Mesothelial cell of epicardium (in vitro differentiated cells): ENCODE measurements at regions not wholly inside any gene's neighbourhood (a gene's known extent, or its start where the extent isn't known, plus 50 kb on each side); places are given as distances from the start of the nearest gene placed in this dataset.

ENCODE experiments used
- DNase-seq, 2 experiments: peaks; one replicate each; pipeline ENCODE4 v3.0.0; 2021; ENCODE audit warnings: low spot score in 2 of 2; ENCODE audit not compliant: unreplicated experiment in 2 of 2
- H3K27ac Mint-ChIP-seq: 2 replicates; pipeline ENCODE4 v1.8.0; 2021; ENCODE audit warnings: mixed read lengths
- H3K27me3 Mint-ChIP-seq: 2 replicates; pipeline ENCODE4 v1.8.0; 2021; ENCODE audit warnings: low read depth, mixed read lengths
- H3K36me3 Mint-ChIP-seq: 2 replicates; pipeline ENCODE4 v1.8.0; 2021; ENCODE audit warnings: mixed read lengths
- H3K4me1 Mint-ChIP-seq: 2 replicates; pipeline ENCODE4 v1.8.0; 2021; ENCODE audit warnings: mixed read lengths
- H3K4me3 Mint-ChIP-seq: 2 replicates; pipeline ENCODE4 v1.8.0; 2021; ENCODE audit warnings: mild to moderate bottlenecking, moderate library complexity, mixed read lengths
- H3K9me3 Mint-ChIP-seq: 2 replicates; pipeline ENCODE4 v1.8.0; 2021; ENCODE audit warnings: mixed read lengths
- TF ChIP-seq, protein P1 (sequence below): fragments of 200-600 bp; sonication (generic); IDR thresholded peaks from one replicate; pipeline ENCODE4 v1.5.0; 2021; ENCODE audit warnings: antibody characterized with exemption; ENCODE audit not compliant: unreplicated experiment

DNA sequence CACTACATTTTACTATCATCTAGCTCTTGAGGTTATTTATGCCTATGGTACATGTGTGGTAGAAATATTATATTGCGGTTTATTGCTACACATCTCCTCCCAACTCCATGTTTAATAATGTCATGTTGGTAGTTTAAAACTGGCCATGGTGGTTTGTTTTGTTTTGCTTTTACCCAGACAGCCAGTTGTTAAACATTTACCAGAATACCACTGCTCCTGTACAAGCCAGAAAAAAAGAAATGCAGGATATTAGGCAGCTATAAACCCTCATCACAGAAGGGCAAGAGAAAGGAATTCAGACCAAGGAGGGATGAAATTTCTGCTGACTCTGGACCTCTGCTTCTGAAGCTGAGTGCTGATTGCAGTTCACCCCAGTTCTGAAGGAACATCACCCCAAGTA, 451.8 kb upstream of the IL12A start:
- no peaks in the 10 kb centered on the region for H3K9me3 Mint-ChIP-seq
- H3K4me3 Mint-ChIP-seq: no peak overlapping the region
- H3K27ac Mint-ChIP-seq: no peak overlapping the region
- no peaks in the 10 kb centered on the region for H3K36me3 Mint-ChIP-seq
- no peak for DNase-seq
- peaks cover 5% of the 10 kb centered on the region for H3K27me3 Mint-ChIP-seq
- peaks cover 8% of the 10 kb centered on the region for H3K4me1 Mint-ChIP-seq
- TF ChIP-seq, protein P1, sequence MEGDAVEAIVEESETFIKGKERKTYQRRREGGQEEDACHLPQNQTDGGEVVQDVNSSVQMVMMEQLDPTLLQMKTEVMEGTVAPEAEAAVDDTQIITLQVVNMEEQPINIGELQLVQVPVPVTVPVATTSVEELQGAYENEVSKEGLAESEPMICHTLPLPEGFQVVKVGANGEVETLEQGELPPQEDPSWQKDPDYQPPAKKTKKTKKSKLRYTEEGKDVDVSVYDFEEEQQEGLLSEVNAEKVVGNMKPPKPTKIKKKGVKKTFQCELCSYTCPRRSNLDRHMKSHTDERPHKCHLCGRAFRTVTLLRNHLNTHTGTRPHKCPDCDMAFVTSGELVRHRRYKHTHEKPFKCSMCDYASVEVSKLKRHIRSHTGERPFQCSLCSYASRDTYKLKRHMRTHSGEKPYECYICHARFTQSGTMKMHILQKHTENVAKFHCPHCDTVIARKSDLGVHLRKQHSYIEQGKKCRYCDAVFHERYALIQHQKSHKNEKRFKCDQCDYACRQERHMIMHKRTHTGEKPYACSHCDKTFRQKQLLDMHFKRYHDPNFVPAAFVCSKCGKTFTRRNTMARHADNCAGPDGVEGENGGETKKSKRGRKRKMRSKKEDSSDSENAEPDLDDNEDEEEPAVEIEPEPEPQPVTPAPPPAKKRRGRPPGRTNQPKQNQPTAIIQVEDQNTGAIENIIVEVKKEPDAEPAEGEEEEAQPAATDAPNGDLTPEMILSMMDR: no peak

DNA sequence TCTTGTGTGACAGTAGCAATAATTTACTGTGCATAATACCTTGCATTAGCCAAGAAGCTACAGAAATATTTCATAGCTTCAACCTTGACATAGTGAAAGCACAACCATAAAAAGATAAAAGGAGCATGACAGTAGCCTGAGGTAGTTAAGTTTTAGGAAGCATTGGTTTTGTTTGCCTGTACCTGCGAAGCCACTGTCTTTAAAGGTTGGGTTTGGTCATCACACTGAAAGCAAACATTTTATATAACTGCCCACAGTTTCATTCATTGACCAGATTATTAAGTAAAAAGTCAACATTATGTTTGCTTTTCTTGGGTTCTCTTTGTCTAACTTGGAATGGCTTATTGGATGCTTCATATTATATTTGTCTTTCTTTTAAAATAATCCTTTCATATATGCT, 450.1 kb upstream of the IL12A start:
- TF ChIP-seq, protein P1: no peak
- H3K4me3 Mint-ChIP-seq: no peak overlapping the region
- H3K9me3 Mint-ChIP-seq: no peaks in the 10 kb centered on the region
- peaks cover 3% of the 10 kb centered on the region for H3K27me3 Mint-ChIP-seq
- no peak overlapping the region for H3K27ac Mint-ChIP-seq
- H3K36me3 Mint-ChIP-seq: no peaks in the 10 kb centered on the region
- no peak for DNase-seq
- peaks cover 8% of the 10 kb centered on the region for H3K4me1 Mint-ChIP-seq

DNA sequence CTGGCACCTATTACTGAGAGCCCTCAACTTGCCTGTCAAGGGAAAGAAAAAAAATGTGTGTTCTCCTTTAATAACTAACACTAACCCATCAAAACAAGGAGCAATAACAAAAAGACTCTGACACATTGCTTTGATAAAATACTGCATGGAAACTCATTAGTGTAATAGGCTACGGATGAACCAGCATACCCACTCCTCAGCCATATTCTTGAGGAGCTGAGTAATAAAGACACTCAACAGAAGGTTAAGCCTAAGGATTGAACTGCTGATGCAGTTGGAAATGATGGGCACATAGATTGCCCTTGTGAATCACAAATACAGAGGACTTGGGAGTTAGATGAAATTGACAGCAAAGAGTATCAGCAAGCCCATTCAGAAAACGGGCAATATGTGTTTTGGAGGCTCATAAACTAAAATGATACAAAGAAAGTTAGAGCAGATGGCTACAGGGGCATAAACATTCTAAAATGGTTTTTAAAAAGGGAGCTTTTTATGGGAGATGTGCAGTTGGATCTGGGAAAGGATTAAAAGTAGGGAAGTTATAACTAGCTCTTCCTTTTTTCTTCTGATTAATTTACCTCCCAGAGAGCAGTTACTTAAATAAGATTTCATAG, 447.6 kb upstream of the IL12A start:
- H3K27ac Mint-ChIP-seq: no peak overlapping the region
- H3K27me3 Mint-ChIP-seq: peaks cover 3% of the 10 kb centered on the region
- H3K4me1 Mint-ChIP-seq: peaks cover 8% of the 10 kb centered on the region
- no peak for DNase-seq
- no peak overlapping the region for H3K4me3 Mint-ChIP-seq
- TF ChIP-seq, protein P1: no peak
- peaks cover 4% of the 10 kb centered on the region for H3K9me3 Mint-ChIP-seq
- no peaks in the 10 kb centered on the region for H3K36me3 Mint-ChIP-seq

DNA sequence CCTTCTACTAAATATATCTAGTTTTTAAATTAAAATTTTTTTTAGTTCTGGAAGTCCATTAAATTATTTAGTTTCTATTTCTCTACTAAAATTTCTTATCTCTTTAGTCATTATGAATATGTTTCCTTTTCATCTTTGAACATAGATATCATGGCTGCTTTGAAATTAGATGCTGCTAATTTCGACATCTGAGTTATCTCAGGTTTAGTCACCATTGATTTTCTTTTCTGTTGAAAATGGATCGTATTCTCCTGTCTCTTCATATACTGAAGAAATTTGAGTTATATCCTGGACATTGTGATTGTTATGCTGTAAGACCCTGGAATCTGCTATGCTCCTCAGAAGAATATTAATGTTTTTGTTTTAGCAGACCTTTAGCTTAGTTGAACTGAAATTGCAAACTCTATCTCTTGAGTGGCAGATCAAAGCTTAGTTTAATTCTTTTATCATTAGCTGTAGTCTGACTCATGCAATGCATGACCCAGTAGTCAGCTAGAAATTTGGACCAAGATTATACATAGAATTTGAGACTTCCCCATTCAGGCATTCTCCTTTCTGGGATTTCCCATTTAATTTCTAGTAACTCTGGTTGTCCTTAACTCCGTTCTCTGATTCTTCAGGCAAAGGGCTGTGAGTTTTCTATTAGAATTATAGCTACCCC, 439.8 kb upstream of the IL12A start:
- no peak overlapping the region for H3K27ac Mint-ChIP-seq
- H3K27me3 Mint-ChIP-seq: no peaks in the 10 kb centered on the region
- H3K4me1 Mint-ChIP-seq: peaks cover 2% of the 10 kb centered on the region
- peaks cover 15% of the 10 kb centered on the region for H3K9me3 Mint-ChIP-seq
- H3K36me3 Mint-ChIP-seq: peaks cover 4% of the 10 kb centered on the region
- TF ChIP-seq, protein P1: no peak
- no peak overlapping the region for H3K4me3 Mint-ChIP-seq
- no peak for DNase-seq

DNA sequence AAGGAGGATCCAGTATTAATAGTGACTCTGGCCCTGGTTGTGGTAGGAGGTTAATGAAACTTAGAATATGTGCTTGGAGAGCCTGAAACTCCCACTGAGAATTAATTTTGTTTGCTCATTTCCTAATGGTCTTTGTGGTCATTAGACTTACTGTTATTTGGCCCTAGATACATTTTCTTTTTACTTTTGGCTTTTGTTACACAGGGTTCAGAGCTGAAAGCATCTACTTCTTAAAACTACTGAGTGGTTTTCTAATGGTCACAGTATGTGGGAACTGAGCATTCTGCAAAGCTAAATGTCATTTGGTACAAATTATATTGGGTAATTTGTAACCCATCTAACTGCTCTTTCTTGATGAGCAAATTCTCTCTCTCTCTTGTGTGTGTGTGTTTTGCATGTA, 433.4 kb upstream of the IL12A start:
- no peaks in the 10 kb centered on the region for H3K9me3 Mint-ChIP-seq
- TF ChIP-seq, protein P1: no peak
- H3K27ac Mint-ChIP-seq: no peak overlapping the region
- no peaks in the 10 kb centered on the region for H3K27me3 Mint-ChIP-seq
- no peaks in the 10 kb centered on the region for H3K36me3 Mint-ChIP-seq
- no peak overlapping the region for H3K4me3 Mint-ChIP-seq
- peaks cover 8% of the 10 kb centered on the region for H3K4me1 Mint-ChIP-seq
- no peak for DNase-seq
